ENCODE measurements at regions not wholly inside any gene's neighbourhood (a gene's known extent, or its start where the extent isn't known, plus 50 kb on each side); places are given as distances from the start of the nearest gene placed in this dataset.
"Not testable (repeated sequence)": the region's sequence is repeated elsewhere in the genome, so short reads cannot be mapped to it uniquely, and the experiment has no call there.

- no peak for DNase-seq
Measured at GRCh38 chr15:81939604-81940440, 106.0 kb downstream of the MEX3B start.

GRCh38 chr15:81937189-81937588 is 108.6 kb downstream of the MEX3B start:
- DNase-seq: no peak

- no peak for DNase-seq
Measured at GRCh38 chr15:81930582-81931369, 115.0 kb downstream of the MEX3B start.

GRCh38 chr15:81929557-81929956 is 116.3 kb downstream of the MEX3B start:
- no peak for DNase-seq

- no peak for DNase-seq
Measured at GRCh38 chr15:81926981-81927380, 118.8 kb downstream of the MEX3B start.

- no peak for DNase-seq
Measured at GRCh38 chr15:81924729-81925128, 121.1 kb downstream of the MEX3B start.

GRCh38 chr15:81923561-81924350 is 122.1 kb downstream of the MEX3B start:
- no peak for DNase-seq

GRCh38 chr15:81922143-81922542 is 123.7 kb downstream of the MEX3B start:
- no peak for DNase-seq

- no peak for DNase-seq
Measured at GRCh38 chr15:81921163-81921562, 124.7 kb downstream of the MEX3B start.

GRCh38 chr15:81918767-81919166 is 127.1 kb downstream of the MEX3B start:
- DNase-seq: not testable (repeated sequence)

GRCh38 chr15:81916451-81916850 is 129.4 kb downstream of the MEX3B start:
- no peak for DNase-seq

- DNase-seq: no peak
Measured at GRCh38 chr15:81915990-81916389, 129.8 kb downstream of the MEX3B start.

GRCh38 chr15:81914734-81915256 is 131.0 kb downstream of the MEX3B start:
- no peak for DNase-seq

- DNase-seq: no peak
Measured at GRCh38 chr15:81914333-81914732, 131.5 kb downstream of the MEX3B start.

GRCh38 chr15:81911022-81911971 is 134.5 kb downstream of the MEX3B start:
- no peak for DNase-seq

- no peak for DNase-seq
Measured at GRCh38 chr15:81910355-81911021, 135.3 kb downstream of the MEX3B start.

GRCh38 chr15:81909011-81909358 is 136.8 kb downstream of the MEX3B start:
- DNase-seq: no peak

GRCh38 chr15:81908111-81908510 is 137.7 kb downstream of the MEX3B start:
- DNase-seq: no peak

GRCh38 chr15:81907521-81907920 is 138.3 kb downstream of the MEX3B start:
- no peak for DNase-seq

GRCh38 chr15:81905889-81906288 is 139.9 kb downstream of the MEX3B start:
- DNase-seq: no peak

- DNase-seq: no peak
Measured at GRCh38 chr15:81901319-81901718, 144.5 kb downstream of the MEX3B start.

Measured in C1 segment of cervical spinal cord (tissue), 14 donors.